NT2/D1 (cell line): ENCODE measurements at regions not wholly inside any gene's neighbourhood (a gene's known extent, or its start where the extent isn't known, plus 50 kb on each side); places are given as distances from the start of the nearest gene placed in this dataset.

Experiments used
- DNase-seq: peaks from one replicate; pipeline ENCODE4 v3.0.0-alpha.2; 2011; ENCODE audit warnings: low read depth, low spot score
- H3K27me3 ChIP-seq: 2 replicates; pipeline ENCODE4 v1.6.0; 2011; ENCODE audit warnings: mild to moderate bottlenecking; ENCODE audit not compliant: insufficient read length, insufficient read depth
- H3K36me3 ChIP-seq: 2 replicates; pipeline ENCODE4 v1.6.1; 2011; ENCODE audit warnings: mild to moderate bottlenecking, low read length, mixed read lengths; ENCODE audit not compliant: insufficient read depth, insufficient read length
- H3K4me1 ChIP-seq: 2 replicates; pipeline ENCODE4 v1.5.1; 2011; ENCODE audit not compliant: insufficient read depth, insufficient read length
- H3K4me3 ChIP-seq: 2 replicates; pipeline ENCODE4 v1.5.1; 2011; ENCODE audit warnings: low read depth; ENCODE audit not compliant: insufficient read length
- H3K9ac ChIP-seq: 2 replicates; pipeline ENCODE4 v1.6.0; 2011; ENCODE audit warnings: low read depth; ENCODE audit not compliant: insufficient read length
- H3K9me3 ChIP-seq: 2 replicates; pipeline ENCODE4 v1.5.1; 2011; ENCODE audit warnings: mild to moderate bottlenecking, low read length; ENCODE audit not compliant: insufficient read depth
- SUZ12 ChIP-seq: IDR thresholded peaks from 2 replicates; pipeline ENCODE4 v1.6.1; 2011; ENCODE audit not compliant: insufficient read length, insufficient read depth; ENCODE audit errors: extremely low read depth
- YY1 ChIP-seq: IDR thresholded peaks from 2 replicates; pipeline ENCODE4 v1.6.1; 2011; ENCODE audit not compliant: insufficient read length, insufficient read depth
- ZNF274 ChIP-seq: IDR thresholded peaks from 2 replicates; pipeline ENCODE4 v1.6.1; 2011; ENCODE audit warnings: mild to moderate bottlenecking, low read depth, low read length

- Histone ChIP-seq H3K4me3 (no peak overlapping the region), H3K4me1 (no peaks in the 10 kb centered on the region), H3K36me3 (no peaks in the 10 kb centered on the region), H3K27me3 (no peaks in the 10 kb centered on the region), H3K9me3 (no peaks in the 10 kb centered on the region), H3K9ac (no peak overlapping the region)
- TF ChIP-seq YY1 (no peak), ZNF274 (no peak), SUZ12 (no peak)
- DNase-seq = peak; percentile 3
Observed at GRCh38 chr4:160319221-160319867, 1216.5 kb downstream of the RAPGEF2 start.

DNA sequence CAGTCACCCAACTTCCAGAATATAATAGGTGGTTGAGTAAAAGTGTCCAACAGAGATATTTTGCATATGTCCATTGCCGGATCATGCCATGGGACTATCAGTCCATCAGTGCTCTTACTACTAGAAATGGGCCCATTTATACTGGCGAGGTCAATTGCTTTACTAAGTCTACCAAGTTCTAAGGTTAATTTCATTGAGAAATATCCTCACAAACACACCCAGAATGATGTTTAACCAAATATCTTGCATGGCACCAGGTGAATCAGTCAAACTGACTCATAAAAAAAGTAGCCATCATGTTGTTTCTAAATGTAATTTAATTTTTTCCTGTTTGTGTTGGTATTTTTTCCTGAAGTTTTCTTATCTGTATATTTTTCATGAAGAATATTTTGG, 1217.0 kb downstream of the RAPGEF2 start:
- Histone ChIP-seq H3K4me3 (no peak overlapping the region), H3K9ac (no peak overlapping the region), H3K36me3 (no peaks in the 10 kb centered on the region), H3K27me3 (no peaks in the 10 kb centered on the region), H3K9me3 (no peaks in the 10 kb centered on the region), H3K4me1 (no peaks in the 10 kb centered on the region)
- DNase-seq = no peak
- TF ChIP-seq SUZ12 (no peak), YY1 (no peak), ZNF274 (no peak)

- Histone ChIP-seq H3K27me3 (no peaks in the 10 kb centered on the region), H3K9ac (no peak overlapping the region), H3K4me3 (no peak overlapping the region), H3K9me3 (no peaks in the 10 kb centered on the region), H3K36me3 (no peaks in the 10 kb centered on the region), H3K4me1 (no peaks in the 10 kb centered on the region)
- TF ChIP-seq ZNF274 (no peak), SUZ12 (no peak), YY1 (no peak)
- DNase-seq = no peak
Observed at GRCh38 chr4:160326110-160326509, 1223.2 kb downstream of the RAPGEF2 start.

GRCh38 chr4:160347197-160347596, 1244.3 kb downstream of the RAPGEF2 start:
- H3K4me1 ChIP-seq = no peaks in the 10 kb centered on the region
- no peak for DNase-seq
- H3K36me3 ChIP-seq = no peaks in the 10 kb centered on the region
- no peak overlapping the region for H3K4me3 ChIP-seq
- TF ChIP-seq SUZ12 = no peak
- no peak for TF ChIP-seq ZNF274
- TF ChIP-seq YY1 = no peak
- H3K9me3 ChIP-seq = no peaks in the 10 kb centered on the region
- no peaks in the 10 kb centered on the region for H3K27me3 ChIP-seq
- no peak overlapping the region for H3K9ac ChIP-seq

GRCh38 chr4:160350944-160351343, 1248.1 kb downstream of the RAPGEF2 start:
- no peak for DNase-seq
- no peak for TF ChIP-seq YY1
- TF ChIP-seq ZNF274 = no peak
- no peak for TF ChIP-seq SUZ12
- Histone ChIP-seq H3K4me1 (no peaks in the 10 kb centered on the region), H3K27me3 (no peaks in the 10 kb centered on the region), H3K9me3 (no peaks in the 10 kb centered on the region), H3K4me3 (no peak overlapping the region), H3K36me3 (no peaks in the 10 kb centered on the region), H3K9ac (no peak overlapping the region)

GRCh38 chr4:160352637-160353036, 1249.8 kb downstream of the RAPGEF2 start:
- no peak for DNase-seq

GRCh38 chr4:160353548-160353947, 1250.7 kb downstream of the RAPGEF2 start:
- TF ChIP-seq SUZ12 (no peak), ZNF274 (no peak), YY1 (no peak)
- no peak overlapping the region for H3K9ac ChIP-seq
- H3K9me3 ChIP-seq = no peaks in the 10 kb centered on the region
- H3K4me1 ChIP-seq = no peaks in the 10 kb centered on the region
- no peak overlapping the region for H3K4me3 ChIP-seq
- no peaks in the 10 kb centered on the region for H3K27me3 ChIP-seq
- no peaks in the 10 kb centered on the region for H3K36me3 ChIP-seq
- DNase-seq = no peak

More at GRCh38 chr4:160352637-160353036, 1249.8 kb downstream of the RAPGEF2 start:
- no peaks in the 10 kb centered on the region for H3K4me1 ChIP-seq
- H3K4me3 ChIP-seq = no peak overlapping the region
- TF ChIP-seq ZNF274 (no peak), SUZ12 (no peak), YY1 (no peak)
- H3K9me3 ChIP-seq = no peaks in the 10 kb centered on the region
- H3K9ac ChIP-seq = no peak overlapping the region
- no peaks in the 10 kb centered on the region for H3K27me3 ChIP-seq
- no peaks in the 10 kb centered on the region for H3K36me3 ChIP-seq

- no peaks in the 10 kb centered on the region for H3K27me3 ChIP-seq
- H3K36me3 ChIP-seq = no peaks in the 10 kb centered on the region
Observed at GRCh38 chr4:160362478-160362877, 1259.6 kb downstream of the RAPGEF2 start.

More at GRCh38 chr4:160362478-160362877, 1259.6 kb downstream of the RAPGEF2 start:
- H3K9ac ChIP-seq = no peak overlapping the region
- H3K4me3 ChIP-seq = no peak overlapping the region
- H3K4me1 ChIP-seq = no peaks in the 10 kb centered on the region
- peaks cover 7% of the 10 kb centered on the region; the same call in 1 of the 2 replicates for H3K9me3 ChIP-seq
- no peak for DNase-seq
- TF ChIP-seq ZNF274 = no peak
- no peak for TF ChIP-seq YY1
- no peak for TF ChIP-seq SUZ12
